ENCODE measurements at regions not wholly inside any gene's neighbourhood (a gene's known extent, or its start where the extent isn't known, plus 50 kb on each side); places are given as distances from the start of the nearest gene placed in this dataset.

DNA sequence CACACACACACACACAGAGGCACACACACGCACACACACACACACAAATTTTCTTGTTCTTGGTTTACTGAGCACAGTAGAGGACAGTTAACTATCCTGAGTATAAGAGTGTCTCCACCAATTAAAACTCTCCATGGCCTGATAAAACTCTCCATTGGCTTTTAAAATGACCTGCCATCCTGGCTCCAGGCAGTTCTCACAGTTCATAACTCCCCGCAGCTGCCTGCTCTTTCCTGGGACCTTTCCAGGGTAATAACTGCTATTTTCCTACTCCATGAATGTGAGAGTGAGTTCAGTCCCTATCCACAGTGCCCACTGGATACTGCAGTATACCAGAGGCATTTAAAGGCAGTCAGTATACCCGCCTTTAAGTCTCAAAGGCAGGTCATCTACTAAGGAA is 351.5 kb downstream of the PLPP3 start:
- no peak overlapping the region for H3K27ac ChIP-seq (replicated peaks in 1 of 4)
- no peak overlapping the region for H3K4me3 ChIP-seq
- H3K9me3 ChIP-seq: no peaks in the 10 kb centered on the region
- no peaks in the 10 kb centered on the region for H3K27me3 ChIP-seq
- H3K36me3 ChIP-seq: no peaks in the 10 kb centered on the region
- DNase-seq (ENCODE audit: extremely low spot score): no peak
- no peaks in the 10 kb centered on the region for H3K4me1 ChIP-seq
- 83% methylated on average over 3 of the region's 3 CpGs for WGBS
- TF ChIP-seq POLR2AphosphoS5 (IDR thresholded peaks at IDR 0.05) (no peak), EP300 (IDR thresholded peaks at IDR 0.05) (no peak), POLR2A (IDR thresholded peaks at IDR 0.05; ENCODE audit: low read depth) (no peak)
- TF ChIP-seq, protein P1, sequence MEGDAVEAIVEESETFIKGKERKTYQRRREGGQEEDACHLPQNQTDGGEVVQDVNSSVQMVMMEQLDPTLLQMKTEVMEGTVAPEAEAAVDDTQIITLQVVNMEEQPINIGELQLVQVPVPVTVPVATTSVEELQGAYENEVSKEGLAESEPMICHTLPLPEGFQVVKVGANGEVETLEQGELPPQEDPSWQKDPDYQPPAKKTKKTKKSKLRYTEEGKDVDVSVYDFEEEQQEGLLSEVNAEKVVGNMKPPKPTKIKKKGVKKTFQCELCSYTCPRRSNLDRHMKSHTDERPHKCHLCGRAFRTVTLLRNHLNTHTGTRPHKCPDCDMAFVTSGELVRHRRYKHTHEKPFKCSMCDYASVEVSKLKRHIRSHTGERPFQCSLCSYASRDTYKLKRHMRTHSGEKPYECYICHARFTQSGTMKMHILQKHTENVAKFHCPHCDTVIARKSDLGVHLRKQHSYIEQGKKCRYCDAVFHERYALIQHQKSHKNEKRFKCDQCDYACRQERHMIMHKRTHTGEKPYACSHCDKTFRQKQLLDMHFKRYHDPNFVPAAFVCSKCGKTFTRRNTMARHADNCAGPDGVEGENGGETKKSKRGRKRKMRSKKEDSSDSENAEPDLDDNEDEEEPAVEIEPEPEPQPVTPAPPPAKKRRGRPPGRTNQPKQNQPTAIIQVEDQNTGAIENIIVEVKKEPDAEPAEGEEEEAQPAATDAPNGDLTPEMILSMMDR (IDR thresholded peaks at IDR 0.05): no peak
- intact Hi-C loops (cut with DNase I): no loop called here

DNA sequence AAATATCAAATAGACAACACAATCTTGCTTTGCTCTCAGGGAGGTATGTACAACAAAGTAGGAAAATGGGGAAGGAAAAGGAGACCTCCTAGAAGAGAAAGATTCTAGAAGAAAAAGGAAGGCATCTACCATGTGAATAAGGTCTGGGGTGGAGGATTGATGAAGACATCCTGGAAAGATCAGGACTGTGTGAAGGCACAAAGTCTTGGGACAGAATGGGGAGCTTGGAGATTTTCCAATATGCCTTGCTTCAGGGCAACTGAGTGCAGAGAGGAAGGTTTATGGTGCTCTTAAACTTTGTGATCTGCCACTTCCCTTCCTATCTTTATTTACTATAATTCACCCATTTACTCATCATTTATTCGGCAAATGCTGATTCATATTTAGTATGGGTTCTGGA is 352.0 kb downstream of the PLPP3 start:
- TF ChIP-seq, protein P1 (IDR thresholded peaks at IDR 0.05): no peak
- no peak for TF ChIP-seq POLR2A (IDR thresholded peaks at IDR 0.05; ENCODE audit: low read depth)
- TF ChIP-seq EP300 (IDR thresholded peaks at IDR 0.05): no peak
- TF ChIP-seq POLR2AphosphoS5 (IDR thresholded peaks at IDR 0.05): no peak
- no peak for DNase-seq (ENCODE audit: extremely low spot score)
- Histone ChIP-seq H3K27ac (replicated peaks in 1 of 4) (no peak overlapping the region), H3K4me3 (no peak overlapping the region), H3K36me3 (no peaks in the 10 kb centered on the region), H3K4me1 (no peaks in the 10 kb centered on the region), H3K27me3 (no peaks in the 10 kb centered on the region), H3K9me3 (no peaks in the 10 kb centered on the region)
- intact Hi-C loops (cut with DNase I): no loop called here
- WGBS: 100% methylated on average over 1 of the region's 1 CpG

GRCh38 chr1:56225964-56226815 is 353.2 kb downstream of the PLPP3 start:
- Histone ChIP-seq H3K4me1 (no peaks in the 10 kb centered on the region), H3K36me3 (no peaks in the 10 kb centered on the region), H3K4me3 (no peak overlapping the region), H3K27ac (replicated peaks in 1 of 4) (no peak overlapping the region), H3K27me3 (no peaks in the 10 kb centered on the region), H3K9me3 (no peaks in the 10 kb centered on the region)
- WGBS: 95% methylated on average over 1 of the region's 1 CpG
- intact Hi-C loops (cut with DNase I): no loop called here
- TF ChIP-seq POLR2AphosphoS5 (IDR thresholded peaks at IDR 0.05): no peak
- no peak for TF ChIP-seq EP300 (IDR thresholded peaks at IDR 0.05)
- no peak for TF ChIP-seq POLR2A (IDR thresholded peaks at IDR 0.05; ENCODE audit: low read depth)
- TF ChIP-seq, protein P1 (IDR thresholded peaks at IDR 0.05): no peak
- no peak for DNase-seq (ENCODE audit: extremely low spot score)

GRCh38 chr1:56223968-56224367 is 355.4 kb downstream of the PLPP3 start:
- Histone ChIP-seq H3K36me3 (no peaks in the 10 kb centered on the region), H3K4me1 (no peaks in the 10 kb centered on the region)
- intact Hi-C loops (cut with DNase I): no loop called here

More at GRCh38 chr1:56223968-56224367, 355.4 kb downstream of the PLPP3 start:
- DNase-seq (ENCODE audit: extremely low spot score): no peak
- no peaks in the 10 kb centered on the region for H3K9me3 ChIP-seq
- H3K27ac ChIP-seq (replicated peaks in 1 of 4): no peak overlapping the region
- no peaks in the 10 kb centered on the region for H3K27me3 ChIP-seq
- TF ChIP-seq POLR2AphosphoS5 (IDR thresholded peaks at IDR 0.05) (no peak), POLR2A (IDR thresholded peaks at IDR 0.05; ENCODE audit: low read depth) (no peak), EP300 (IDR thresholded peaks at IDR 0.05) (no peak)
- TF ChIP-seq, protein P1 (IDR thresholded peaks at IDR 0.05): no peak
- no peak overlapping the region for H3K4me3 ChIP-seq
- 92% methylated on average over 2 of the region's 2 CpGs for WGBS
